CD14-positive monocyte (primary cell): ENCODE measurements at regions not wholly inside any gene's neighbourhood (a gene's known extent, or its start where the extent isn't known, plus 50 kb on each side); places are given as distances from the start of the nearest gene placed in this dataset.

ENCODE experiments used
- DNase-seq, 3 donors: peaks; one replicate each; pipeline ENCODE4 v3.0.0-alpha.2; 2011 to 2022
- H2AFZ ChIP-seq: 2 replicates; pipeline ENCODE4 v1.6.0; 2012; ENCODE audit warnings: mild to moderate bottlenecking, low read depth, low read length, inconsistent platforms; ENCODE audit not compliant: insufficient read depth, poor library complexity, severe bottlenecking
- H3K27ac ChIP-seq, 2 donors: 1 replicate in 1 of 2; 2 replicates in 1 of 2; pipeline ENCODE4 v1.5.1; 2012 to 2013; ENCODE audit warnings: low read length in 2 of 2, control low read depth in 1 of 2, inconsistent platforms in 1 of 2, low read depth in 1 of 2, mild to moderate bottlenecking in 1 of 2
- H3K27me3 ChIP-seq, 2 donors: one replicate each; pipeline versions ENCODE4 v1.6.0 to v1.6.1; 2011 to 2013; ENCODE audit warnings: low read length in 2 of 2; ENCODE audit not compliant: control insufficient read depth in 2 of 2, insufficient read depth in 2 of 2
- H3K36me3 ChIP-seq, 2 donors: replicated peaks in 1 of 2; 1 replicate in 1 of 2; 2 replicates in 1 of 2; pipeline versions ENCODE4 v1.5.1 to v1.6.1; 2012 to 2013; ENCODE audit warnings: low read length in 2 of 2, control low read depth in 1 of 2, inconsistent platforms in 1 of 2, mild to moderate bottlenecking in 1 of 2; ENCODE audit not compliant: insufficient read depth in 2 of 2, control insufficient read depth in 1 of 2
- H3K4me1 ChIP-seq, 2 donors: 1 replicate in 1 of 2; 2 replicates in 1 of 2; pipeline versions ENCODE4 v1.5.1 to v1.6.1; 2012 to 2013; ENCODE audit warnings: low read length in 2 of 2, control low read depth in 1 of 2, inconsistent platforms in 1 of 2, mild to moderate bottlenecking in 1 of 2, moderate library complexity in 1 of 2; ENCODE audit not compliant: insufficient read depth in 2 of 2, control insufficient read depth in 1 of 2
- H3K4me2 ChIP-seq: replicated peaks from 2 replicates; pipeline ENCODE3; 2012; ENCODE audit warnings: low read length, moderate library complexity, mild to moderate bottlenecking; ENCODE audit not compliant: poor library complexity, severe bottlenecking; ENCODE audit errors: extremely low read depth
- H3K4me3 ChIP-seq, 3 experiments: fragments of 200-600 bp in 1 of 3; sonication (generic) in 1 of 3; replicated peaks in 1 of 3; 1 replicate in 2 of 3; 2 replicates in 1 of 3; pipeline ENCODE4 v1.5.1; 2011 to 2013; ENCODE audit warnings: low read length in 3 of 3, mild to moderate bottlenecking in 3 of 3, control low read depth in 2 of 3, low read depth in 2 of 3, inconsistent platforms in 1 of 3, moderate library complexity in 1 of 3
- H3K79me2 ChIP-seq: 2 replicates; pipeline ENCODE4 v1.6.0; 2012; ENCODE audit warnings: mild to moderate bottlenecking, control low read depth, inconsistent platforms, low read length, moderate library complexity; ENCODE audit not compliant: insufficient read depth
- H3K9ac ChIP-seq: 2 replicates; pipeline ENCODE4 v1.6.0; 2017; ENCODE audit warnings: low read length, mild to moderate bottlenecking; ENCODE audit not compliant: insufficient read depth, poor library complexity, severe bottlenecking
- H3K9me3 ChIP-seq, 2 donors: replicated peaks in 1 of 2; 1 replicate in 1 of 2; 2 replicates in 1 of 2; pipeline versions ENCODE4 v1.5.1 to v1.6.1; 2012 to 2013; ENCODE audit warnings: low read length in 2 of 2, control low read depth in 1 of 2; ENCODE audit not compliant: control insufficient read depth in 1 of 2, insufficient read depth in 1 of 2
- H4K20me1 ChIP-seq: 2 replicates; pipeline ENCODE4 v1.6.0; 2012; ENCODE audit warnings: mild to moderate bottlenecking, low read length, control low read depth, moderate library complexity; ENCODE audit not compliant: insufficient read depth
- H3K27ac Mint-ChIP-seq, 7 donors: one replicate each; pipeline ENCODE4 v1.8.0; 2020; ENCODE audit warnings: mild to moderate bottlenecking in 7 of 7, mixed read lengths in 7 of 7, moderate library complexity in 6 of 7, inconsistent platforms in 2 of 7
- H3K27me3 Mint-ChIP-seq, 3 donors: one replicate each; pipeline ENCODE4 v1.8.0; 2021 to 2022; ENCODE audit warnings: low read depth in 3 of 3, mild to moderate bottlenecking in 3 of 3, mixed read lengths in 3 of 3, moderate library complexity in 3 of 3, inconsistent platforms in 1 of 3
- H3K36me3 Mint-ChIP-seq, 2 donors: one replicate each; pipeline ENCODE4 v1.8.0; 2020; ENCODE audit warnings: mixed read lengths in 2 of 2, inconsistent platforms in 1 of 2, mild to moderate bottlenecking in 1 of 2
- H3K4me1 Mint-ChIP-seq: one replicate; pipeline ENCODE4 v1.8.0; 2020; ENCODE audit warnings: mild to moderate bottlenecking, mixed read lengths
- H3K4me3 Mint-ChIP-seq, 2 donors: one replicate each; pipeline ENCODE4 v1.8.0; 2020; ENCODE audit warnings: mild to moderate bottlenecking in 2 of 2, mixed read lengths in 2 of 2, moderate library complexity in 1 of 2
- H3K9me3 Mint-ChIP-seq, 7 donors: one replicate each; pipeline ENCODE4 v1.8.0; 2020 to 2022; ENCODE audit warnings: mixed read lengths in 7 of 7, mild to moderate bottlenecking in 6 of 7, moderate library complexity in 6 of 7, inconsistent platforms in 2 of 7
- CTCF ChIP-seq: fragments of 200-600 bp; IDR thresholded peaks from one replicate; pipeline ENCODE4 v1.8.0; 2022; ENCODE audit warnings: antibody characterized with exemption, mild to moderate bottlenecking
- WGBS: methylation state at CpG from one replicate; pipeline ENCODE4 v1.1.5; 2013; ENCODE audit warnings: missing lambda C conversion rate; ENCODE audit not compliant: insufficient coverage; 5-methylcytosine and 5-hydroxymethylcytosine counted together
- intact Hi-C, 2 donors: fragments of 100-400 bp; cut with micrococcal nuclease; formaldehyde crosslinking; loops; one replicate each; pipeline versions ENCODE4 v1.15.0 to v1.15.1; 2023

- Histone ChIP-seq H3K4me1 (no peaks in the 10 kb centered on the region), H3K4me3 (no peak overlapping the region), H3K36me3 (no peaks in the 10 kb centered on the region), H3K9ac (no peak overlapping the region), H3K79me2 (no peaks in the 10 kb centered on the region), H4K20me1 (no peaks in the 10 kb centered on the region), H3K27ac (no peak overlapping the region), H3K4me2 (no peak overlapping the region), H2AFZ (no peak overlapping the region), H3K9me3 (no peaks in the 10 kb centered on the region), H3K27me3 (no peaks in the 10 kb centered on the region)
- WGBS = 83% methylated on average over 1 of the region's 3 CpGs
- Mint-ChIP-seq H3K27ac (no peak overlapping the region), H3K9me3 (peaks cover 0 to 5% (median 0%) of the 10 kb centered on the region in 7 donors), H3K36me3 (no peaks in the 10 kb centered on the region), H3K27me3 (no peaks in the 10 kb centered on the region), H3K4me1 (no peaks in the 10 kb centered on the region), H3K4me3 (no peak overlapping the region)
- intact Hi-C loops = no loop called here
- DNase-seq = no peak
- no peak for TF ChIP-seq CTCF
Observed at GRCh38 chr5:101574017-101574416, 670.9 kb upstream of the ST8SIA4 start.

GRCh38 chr5:101561018-101561417 lies 657.9 kb upstream of the ST8SIA4 start:
- Mint-ChIP-seq H3K4me3 (no peak overlapping the region), H3K27me3 (peaks cover 0 to 1% (median 0%) of the 10 kb centered on the region in 3 donors), H3K9me3 (peaks cover 0 to 9% (median 3%) of the 10 kb centered on the region in 7 donors), H3K36me3 (no peaks in the 10 kb centered on the region), H3K4me1 (no peaks in the 10 kb centered on the region), H3K27ac (no peak overlapping the region)
- Histone ChIP-seq H3K9me3 (no peaks in the 10 kb centered on the region), H4K20me1 (no peaks in the 10 kb centered on the region), H3K4me3 (no peak overlapping the region), H3K4me2 (no peak overlapping the region), H2AFZ (no peak overlapping the region), H3K36me3 (no peaks in the 10 kb centered on the region), H3K27me3 (no peaks in the 10 kb centered on the region), H3K79me2 (no peaks in the 10 kb centered on the region), H3K9ac (no peak overlapping the region), H3K4me1 (no peaks in the 10 kb centered on the region), H3K27ac (no peak overlapping the region)
- intact Hi-C loops = no loop called here
- no peak for DNase-seq
- WGBS = no CpG with 5 or more reads among the region's 3 CpGs
- no peak for TF ChIP-seq CTCF
